ENCODE measurements at regions not wholly inside any gene's neighbourhood (a gene's known extent, or its start where the extent isn't known, plus 50 kb on each side); places are given as distances from the start of the nearest gene placed in this dataset.

DNA sequence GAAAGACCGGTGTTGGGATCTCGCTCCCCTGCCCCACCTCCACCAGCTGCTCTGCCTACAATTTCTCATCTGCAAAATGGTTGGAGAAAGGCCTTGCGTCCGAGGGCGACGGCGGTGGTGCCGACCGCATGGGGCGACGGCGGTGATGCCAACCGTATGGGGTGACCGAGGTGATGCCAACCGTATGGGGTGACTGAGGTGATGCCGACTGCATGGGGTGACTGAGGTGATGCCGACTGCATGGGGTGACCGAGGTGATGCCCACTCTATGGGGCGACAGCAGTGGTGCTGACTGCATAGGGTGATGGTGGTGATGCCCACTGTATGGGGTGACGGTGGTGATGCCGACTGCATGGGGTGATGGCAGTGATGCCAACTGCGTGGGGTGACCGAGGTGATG lies 171.0 kb downstream of the OLFM1 start:
- TF ChIP-seq POLR2AphosphoS5 (IDR thresholded peaks at IDR 0.05; ENCODE audit: low read depth, low read length) (no peak), SIN3A (IDR thresholded peaks at IDR 0.05; ENCODE audit: borderline replicate concordance, insufficient read depth, low read depth, low read length) (no peak), TCF7L2 (IDR thresholded peaks at IDR 0.05; ENCODE audit: low read depth, low read length) (no peak)
- TF ChIP-seq, protein P1, sequence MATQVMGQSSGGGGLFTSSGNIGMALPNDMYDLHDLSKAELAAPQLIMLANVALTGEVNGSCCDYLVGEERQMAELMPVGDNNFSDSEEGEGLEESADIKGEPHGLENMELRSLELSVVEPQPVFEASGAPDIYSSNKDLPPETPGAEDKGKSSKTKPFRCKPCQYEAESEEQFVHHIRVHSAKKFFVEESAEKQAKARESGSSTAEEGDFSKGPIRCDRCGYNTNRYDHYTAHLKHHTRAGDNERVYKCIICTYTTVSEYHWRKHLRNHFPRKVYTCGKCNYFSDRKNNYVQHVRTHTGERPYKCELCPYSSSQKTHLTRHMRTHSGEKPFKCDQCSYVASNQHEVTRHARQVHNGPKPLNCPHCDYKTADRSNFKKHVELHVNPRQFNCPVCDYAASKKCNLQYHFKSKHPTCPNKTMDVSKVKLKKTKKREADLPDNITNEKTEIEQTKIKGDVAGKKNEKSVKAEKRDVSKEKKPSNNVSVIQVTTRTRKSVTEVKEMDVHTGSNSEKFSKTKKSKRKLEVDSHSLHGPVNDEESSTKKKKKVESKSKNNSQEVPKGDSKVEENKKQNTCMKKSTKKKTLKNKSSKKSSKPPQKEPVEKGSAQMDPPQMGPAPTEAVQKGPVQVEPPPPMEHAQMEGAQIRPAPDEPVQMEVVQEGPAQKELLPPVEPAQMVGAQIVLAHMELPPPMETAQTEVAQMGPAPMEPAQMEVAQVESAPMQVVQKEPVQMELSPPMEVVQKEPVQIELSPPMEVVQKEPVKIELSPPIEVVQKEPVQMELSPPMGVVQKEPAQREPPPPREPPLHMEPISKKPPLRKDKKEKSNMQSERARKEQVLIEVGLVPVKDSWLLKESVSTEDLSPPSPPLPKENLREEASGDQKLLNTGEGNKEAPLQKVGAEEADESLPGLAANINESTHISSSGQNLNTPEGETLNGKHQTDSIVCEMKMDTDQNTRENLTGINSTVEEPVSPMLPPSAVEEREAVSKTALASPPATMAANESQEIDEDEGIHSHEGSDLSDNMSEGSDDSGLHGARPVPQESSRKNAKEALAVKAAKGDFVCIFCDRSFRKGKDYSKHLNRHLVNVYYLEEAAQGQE (IDR thresholded peaks at IDR 0.05; ENCODE audit: insufficient read depth in 1 of 2, low read depth in 2 of 2, low read length in 1 of 2), result no peak
- TF ChIP-seq, protein P2, sequence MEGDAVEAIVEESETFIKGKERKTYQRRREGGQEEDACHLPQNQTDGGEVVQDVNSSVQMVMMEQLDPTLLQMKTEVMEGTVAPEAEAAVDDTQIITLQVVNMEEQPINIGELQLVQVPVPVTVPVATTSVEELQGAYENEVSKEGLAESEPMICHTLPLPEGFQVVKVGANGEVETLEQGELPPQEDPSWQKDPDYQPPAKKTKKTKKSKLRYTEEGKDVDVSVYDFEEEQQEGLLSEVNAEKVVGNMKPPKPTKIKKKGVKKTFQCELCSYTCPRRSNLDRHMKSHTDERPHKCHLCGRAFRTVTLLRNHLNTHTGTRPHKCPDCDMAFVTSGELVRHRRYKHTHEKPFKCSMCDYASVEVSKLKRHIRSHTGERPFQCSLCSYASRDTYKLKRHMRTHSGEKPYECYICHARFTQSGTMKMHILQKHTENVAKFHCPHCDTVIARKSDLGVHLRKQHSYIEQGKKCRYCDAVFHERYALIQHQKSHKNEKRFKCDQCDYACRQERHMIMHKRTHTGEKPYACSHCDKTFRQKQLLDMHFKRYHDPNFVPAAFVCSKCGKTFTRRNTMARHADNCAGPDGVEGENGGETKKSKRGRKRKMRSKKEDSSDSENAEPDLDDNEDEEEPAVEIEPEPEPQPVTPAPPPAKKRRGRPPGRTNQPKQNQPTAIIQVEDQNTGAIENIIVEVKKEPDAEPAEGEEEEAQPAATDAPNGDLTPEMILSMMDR (IDR thresholded peaks at IDR 0.05), result no peak
- POLR2A ChIA-PET, result no interaction called here
- intact Hi-C loops (cut with micrococcal nuclease; ENCODE audit: unreplicated experiment) (no loop called here), in situ Hi-C loops (cut with HindIII; ENCODE audit: low pct_unique_long_range_greater_than_20kb, low sequenced_read_pairs) (no loop called here)
- Histone ChIP-seq H3K36me3 (ENCODE audit: control insufficient read depth, insufficient read depth, low read length) (no peaks in the 10 kb centered on the region), H3K4me1 (ENCODE audit: control insufficient read depth, insufficient read depth, low read length) (no peaks in the 10 kb centered on the region), H3K27me3 (ENCODE audit: control insufficient read depth, insufficient read depth, low read length) (no peaks in the 10 kb centered on the region; the same call in 1 of the 2 replicates), H3K27ac (ENCODE audit: low read length) (no peak overlapping the region), H3K9me3 (ENCODE audit: control insufficient read depth, insufficient read depth, low read depth, low read length) (no peaks in the 10 kb centered on the region), H3K4me3 (ENCODE audit: low read depth in 2 of 2, low read length in 2 of 2) (no peak overlapping the region)
- no TSS peak for BruUV-seq (replicated peaks)
- ATAC-seq, result no peak
- no peak for DNase-seq (ENCODE audit: low read depth, low spot score)
- CTCF ChIA-PET, result no interaction called here

GRCh38 chr9:135259273-135259672 lies 171.8 kb downstream of the OLFM1 start:
- intact Hi-C loops (cut with micrococcal nuclease; ENCODE audit: unreplicated experiment), result no loop called here
- in situ Hi-C loops (cut with HindIII; ENCODE audit: low pct_unique_long_range_greater_than_20kb, low sequenced_read_pairs), result no loop called here
- no TSS peak for BruUV-seq (replicated peaks)
- DNase-seq (ENCODE audit: low read depth, low spot score), result no peak
- Histone ChIP-seq H3K4me3 (ENCODE audit: low read depth in 2 of 2, low read length in 2 of 2) (no peak overlapping the region), H3K36me3 (ENCODE audit: control insufficient read depth, insufficient read depth, low read length) (no peaks in the 10 kb centered on the region), H3K27me3 (ENCODE audit: control insufficient read depth, insufficient read depth, low read length) (no peaks in the 10 kb centered on the region; the same call in 1 of the 2 replicates), H3K27ac (ENCODE audit: low read length) (no peak overlapping the region), H3K9me3 (ENCODE audit: control insufficient read depth, insufficient read depth, low read depth, low read length) (no peaks in the 10 kb centered on the region), H3K4me1 (ENCODE audit: control insufficient read depth, insufficient read depth, low read length) (no peaks in the 10 kb centered on the region)
- TF ChIP-seq, protein P2 (IDR thresholded peaks at IDR 0.05), result no peak
- TF ChIP-seq POLR2AphosphoS5 (IDR thresholded peaks at IDR 0.05; ENCODE audit: low read depth, low read length) (no peak), SIN3A (IDR thresholded peaks at IDR 0.05; ENCODE audit: borderline replicate concordance, insufficient read depth, low read depth, low read length) (no peak), TCF7L2 (IDR thresholded peaks at IDR 0.05; ENCODE audit: low read depth, low read length) (no peak)
- TF ChIP-seq, protein P1 (IDR thresholded peaks at IDR 0.05; ENCODE audit: insufficient read depth in 1 of 2, low read depth in 2 of 2, low read length in 1 of 2), result no peak
- CTCF ChIA-PET, result no interaction called here
- no peak for ATAC-seq
- POLR2A ChIA-PET, result no interaction called here
